GM21737 (cell line): ENCODE measurements at regions not wholly inside any gene's neighbourhood (a gene's known extent, or its start where the extent isn't known, plus 50 kb on each side); places are given as distances from the start of the nearest gene placed in this dataset.
"Not testable (repeated sequence)": the region's sequence is repeated elsewhere in the genome, so short reads cannot be mapped to it uniquely, and the experiment has no call there.

Experiments used
- ATAC-seq: cut with Tn5 transposase; IDR thresholded peaks from one replicate; pipeline ENCODE4 v1.9.1; 2021; ENCODE audit warnings: mild to moderate bottlenecking, moderate library complexity; ENCODE audit not compliant: unreplicated experiment

- ATAC-seq = no peak
These were observed 158.6 kb downstream of the SAMD5 start for GRCh38 chr6:147667082-147667481.

- ATAC-seq = no peak
These were observed 165.6 kb downstream of the SAMD5 start for GRCh38 chr6:147674099-147674498.

GRCh38 chr6:147674794-147675193, 166.3 kb downstream of the SAMD5 start:
- no peak for ATAC-seq

- no peak for ATAC-seq
These were observed 166.8 kb downstream of the SAMD5 start for GRCh38 chr6:147675281-147675680.

GRCh38 chr6:147676495-147677199, 168.2 kb downstream of the SAMD5 start:
- no peak for ATAC-seq

- ATAC-seq = no peak
These were observed 169.2 kb downstream of the SAMD5 start for GRCh38 chr6:147677647-147678046.

GRCh38 chr6:147678253-147678652, 169.8 kb downstream of the SAMD5 start:
- ATAC-seq = no peak

GRCh38 chr6:147684906-147685305, 176.4 kb downstream of the SAMD5 start:
- no peak for ATAC-seq

- ATAC-seq = no peak
These were observed 180.9 kb downstream of the SAMD5 start for GRCh38 chr6:147689398-147689797.

GRCh38 chr6:147691446-147691845, 183.0 kb downstream of the SAMD5 start:
- ATAC-seq = no peak

GRCh38 chr6:147693181-147693580, 184.7 kb downstream of the SAMD5 start:
- no peak for ATAC-seq

GRCh38 chr6:147694556-147694955, 186.1 kb downstream of the SAMD5 start:
- ATAC-seq = not testable (repeated sequence)

- ATAC-seq = no peak
These were observed 187.3 kb downstream of the SAMD5 start for GRCh38 chr6:147695819-147696218.

GRCh38 chr6:147699140-147699539, 190.7 kb downstream of the SAMD5 start:
- no peak for ATAC-seq

- no peak for ATAC-seq
These were observed 191.1 kb downstream of the SAMD5 start for GRCh38 chr6:147699637-147700036.

- no peak for ATAC-seq
These were observed 192.1 kb downstream of the SAMD5 start for GRCh38 chr6:147700436-147701209.

GRCh38 chr6:147704691-147705090, 196.2 kb downstream of the SAMD5 start:
- ATAC-seq = no peak

- ATAC-seq = no peak
These were observed 199.0 kb downstream of the SAMD5 start for GRCh38 chr6:147707524-147707923.

- no peak for ATAC-seq
These were observed 199.7 kb downstream of the SAMD5 start for GRCh38 chr6:147708170-147708569.

- ATAC-seq = no peak
These were observed 201.1 kb downstream of the SAMD5 start for GRCh38 chr6:147709396-147710272.

- ATAC-seq = no peak
These were observed 202.4 kb downstream of the SAMD5 start for GRCh38 chr6:147710890-147711289.
